ENCODE measurements at regions not wholly inside any gene's neighbourhood (a gene's known extent, or its start where the extent isn't known, plus 50 kb on each side); places are given as distances from the start of the nearest gene placed in this dataset.

DNA sequence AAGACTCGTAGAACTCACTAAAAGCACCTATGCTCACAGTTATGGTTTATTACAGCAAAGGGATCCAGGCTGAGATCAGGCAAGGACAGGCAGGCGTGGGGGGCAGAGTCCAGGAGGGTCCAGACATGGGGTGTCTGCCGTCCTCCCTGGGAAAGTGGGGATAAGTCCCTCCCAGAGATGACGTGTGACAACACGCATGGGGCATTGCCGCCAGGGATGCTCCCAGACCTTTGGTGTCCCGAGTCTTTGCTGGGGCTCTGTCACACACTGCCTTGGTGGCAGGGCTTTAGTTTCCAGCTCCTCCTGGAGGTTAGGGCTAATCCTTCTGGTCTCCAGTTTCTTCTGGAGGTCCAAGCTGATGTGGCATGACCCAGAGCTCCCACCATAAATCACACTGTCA lies 226.7 kb downstream of the CTTN start:
- no peaks in the 10 kb centered on the region for H3K36me3 ChIP-seq (ENCODE audit: control insufficient read depth in 4 of 4, insufficient read depth in 3 of 4, low read depth in 1 of 4, low read length in 3 of 4)
- H3K4me3 ChIP-seq (ENCODE audit: low read depth in 1 of 3, low read length in 3 of 3) = no peak overlapping the region
- WGBS = 93% methylated on average over 7 of the region's 7 CpGs
- peaks cover 0 to 2% (median 0%) of the 10 kb centered on the region in 4 donors for H3K9me3 ChIP-seq (ENCODE audit: control insufficient read depth in 4 of 4, low read length in 3 of 4)
- no peak for DNase-seq (ENCODE audit: low spot score)
- no peaks in the 10 kb centered on the region for H3K27me3 ChIP-seq (ENCODE audit: control insufficient read depth in 4 of 4, insufficient read depth in 4 of 4, low read length in 3 of 4)
- H3K27ac ChIP-seq (ENCODE audit: low read depth in 1 of 2, low read length in 2 of 2) = no peak overlapping the region
- H3K4me1 ChIP-seq (ENCODE audit: control insufficient read depth in 4 of 4, insufficient read depth in 4 of 4, low read length in 3 of 4) = peaks cover 0 to 4% (median 3%) of the 10 kb centered on the region in 4 donors
- H3K9ac ChIP-seq (ENCODE audit: low read depth in 1 of 2, low read length in 2 of 2) = no peak overlapping the region
- TF ChIP-seq YY1 (IDR thresholded peaks at IDR 0.05) = no peak
- no peak for TF ChIP-seq SP1 (IDR thresholded peaks at IDR 0.05)
- TF ChIP-seq RXRA (IDR thresholded peaks at IDR 0.05) = no peak

DNA sequence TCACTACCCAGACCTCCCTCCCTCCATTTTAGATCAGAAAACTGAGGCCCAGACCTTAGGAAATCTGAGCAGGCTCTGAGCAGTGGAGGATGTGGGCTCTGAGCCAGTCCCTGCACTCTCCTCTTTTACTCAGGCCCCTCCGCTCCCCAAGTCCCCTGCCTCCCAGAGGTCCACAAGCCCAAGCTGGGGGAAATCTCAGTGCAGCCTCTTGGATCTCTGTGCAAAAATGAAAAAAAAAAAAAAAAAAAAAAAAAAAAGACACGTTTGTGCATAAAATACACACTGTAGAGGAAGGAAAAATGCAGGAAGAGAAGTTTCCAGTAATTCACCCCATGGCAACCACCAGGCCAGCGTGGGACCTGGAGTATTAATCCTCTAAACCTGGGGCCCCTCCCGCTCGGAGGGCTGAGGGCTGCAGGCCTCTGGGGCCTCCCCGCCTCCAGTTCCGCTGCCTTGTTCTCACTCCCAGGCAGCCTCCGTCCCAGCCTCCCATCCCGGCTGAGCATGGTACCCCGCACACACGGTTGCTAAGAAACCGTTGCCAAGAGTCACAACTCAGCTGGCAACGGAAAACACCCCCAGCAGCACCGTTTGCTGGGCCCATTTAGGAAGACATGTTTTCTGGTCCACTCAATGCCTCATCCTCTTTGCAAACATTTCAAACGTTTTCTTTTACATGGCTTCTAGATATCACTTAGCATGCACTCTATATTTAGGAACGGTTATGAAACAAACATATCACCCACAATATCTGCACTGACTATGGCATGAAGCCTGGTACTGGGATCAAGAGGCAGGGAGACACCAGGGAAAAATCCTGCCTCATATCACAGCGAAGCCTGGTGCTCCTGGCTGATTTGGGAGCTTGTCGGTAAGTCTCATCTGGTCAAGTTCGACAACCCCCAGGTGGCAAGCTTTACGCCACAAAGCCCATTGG lies 227.5 kb downstream of the CTTN start:
- H3K27me3 ChIP-seq (ENCODE audit: control insufficient read depth in 4 of 4, insufficient read depth in 4 of 4, low read length in 3 of 4) = no peaks in the 10 kb centered on the region
- 89% methylated on average over 20 of the region's 20 CpGs for WGBS
- peaks cover 0 to 1% (median 0%) of the 10 kb centered on the region in 4 donors for H3K9me3 ChIP-seq (ENCODE audit: control insufficient read depth in 4 of 4, low read length in 3 of 4)
- no peak for DNase-seq (ENCODE audit: low spot score)
- H3K36me3 ChIP-seq (ENCODE audit: control insufficient read depth in 4 of 4, insufficient read depth in 3 of 4, low read depth in 1 of 4, low read length in 3 of 4) = no peaks in the 10 kb centered on the region
- peaks cover 0 to 4% (median 3%) of the 10 kb centered on the region in 4 donors for H3K4me1 ChIP-seq (ENCODE audit: control insufficient read depth in 4 of 4, insufficient read depth in 4 of 4, low read length in 3 of 4)
- no peak overlapping the region for H3K9ac ChIP-seq (ENCODE audit: low read depth in 1 of 2, low read length in 2 of 2)
- H3K4me3 ChIP-seq (ENCODE audit: low read depth in 1 of 3, low read length in 3 of 3) = no peak overlapping the region
- TF ChIP-seq HNF4A (conservative IDR thresholded peaks at IDR 0.05) (no peak), FOXA2 (IDR thresholded peaks at IDR 0.05) (no peak), ATF3 (IDR thresholded peaks at IDR 0.05) (no peak), GABPA (IDR thresholded peaks at IDR 0.05 in 1 of 2, conservative IDR thresholded peaks at IDR 0.05 in 1 of 2) (no peak), HNF4G (IDR thresholded peaks at IDR 0.05) (no peak)
- TF ChIP-seq, protein P1, sequence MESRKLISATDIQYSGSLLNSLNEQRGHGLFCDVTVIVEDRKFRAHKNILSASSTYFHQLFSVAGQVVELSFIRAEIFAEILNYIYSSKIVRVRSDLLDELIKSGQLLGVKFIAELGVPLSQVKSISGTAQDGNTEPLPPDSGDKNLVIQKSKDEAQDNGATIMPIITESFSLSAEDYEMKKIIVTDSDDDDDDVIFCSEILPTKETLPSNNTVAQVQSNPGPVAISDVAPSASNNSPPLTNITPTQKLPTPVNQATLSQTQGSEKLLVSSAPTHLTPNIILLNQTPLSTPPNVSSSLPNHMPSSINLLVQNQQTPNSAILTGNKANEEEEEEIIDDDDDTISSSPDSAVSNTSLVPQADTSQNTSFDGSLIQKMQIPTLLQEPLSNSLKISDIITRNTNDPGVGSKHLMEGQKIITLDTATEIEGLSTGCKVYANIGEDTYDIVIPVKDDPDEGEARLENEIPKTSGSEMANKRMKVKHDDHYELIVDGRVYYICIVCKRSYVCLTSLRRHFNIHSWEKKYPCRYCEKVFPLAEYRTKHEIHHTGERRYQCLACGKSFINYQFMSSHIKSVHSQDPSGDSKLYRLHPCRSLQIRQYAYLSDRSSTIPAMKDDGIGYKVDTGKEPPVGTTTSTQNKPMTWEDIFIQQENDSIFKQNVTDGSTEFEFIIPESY (IDR thresholded peaks at IDR 0.05) = no peak
- TF ChIP-seq, protein P2, sequence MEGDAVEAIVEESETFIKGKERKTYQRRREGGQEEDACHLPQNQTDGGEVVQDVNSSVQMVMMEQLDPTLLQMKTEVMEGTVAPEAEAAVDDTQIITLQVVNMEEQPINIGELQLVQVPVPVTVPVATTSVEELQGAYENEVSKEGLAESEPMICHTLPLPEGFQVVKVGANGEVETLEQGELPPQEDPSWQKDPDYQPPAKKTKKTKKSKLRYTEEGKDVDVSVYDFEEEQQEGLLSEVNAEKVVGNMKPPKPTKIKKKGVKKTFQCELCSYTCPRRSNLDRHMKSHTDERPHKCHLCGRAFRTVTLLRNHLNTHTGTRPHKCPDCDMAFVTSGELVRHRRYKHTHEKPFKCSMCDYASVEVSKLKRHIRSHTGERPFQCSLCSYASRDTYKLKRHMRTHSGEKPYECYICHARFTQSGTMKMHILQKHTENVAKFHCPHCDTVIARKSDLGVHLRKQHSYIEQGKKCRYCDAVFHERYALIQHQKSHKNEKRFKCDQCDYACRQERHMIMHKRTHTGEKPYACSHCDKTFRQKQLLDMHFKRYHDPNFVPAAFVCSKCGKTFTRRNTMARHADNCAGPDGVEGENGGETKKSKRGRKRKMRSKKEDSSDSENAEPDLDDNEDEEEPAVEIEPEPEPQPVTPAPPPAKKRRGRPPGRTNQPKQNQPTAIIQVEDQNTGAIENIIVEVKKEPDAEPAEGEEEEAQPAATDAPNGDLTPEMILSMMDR (IDR thresholded peaks at IDR 0.05; ENCODE audit: low read depth, low read length, missing input control) = no peak
- no peak overlapping the region for H3K27ac ChIP-seq (ENCODE audit: low read depth in 1 of 2, low read length in 2 of 2)

DNA sequence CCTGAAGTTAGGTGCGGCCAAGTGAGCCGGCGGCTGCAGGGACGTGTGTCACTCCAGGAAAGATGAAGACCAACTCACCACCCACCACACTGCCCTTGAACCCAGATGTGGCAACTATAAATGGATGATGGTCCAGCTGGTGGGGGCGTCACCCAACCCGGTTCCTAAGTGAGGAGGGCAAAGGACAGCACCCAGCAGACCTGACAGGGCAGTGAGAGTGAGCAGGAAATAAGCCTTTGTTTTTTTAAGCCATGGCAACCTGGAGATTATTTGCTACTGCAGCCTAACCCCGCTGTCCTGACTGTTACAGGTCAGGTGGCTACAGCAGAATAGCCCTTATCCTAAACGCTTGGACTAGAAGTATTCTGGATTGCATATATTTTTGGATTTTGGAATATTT lies 228.9 kb downstream of the CTTN start:
- 64% methylated on average over 8 of the region's 8 CpGs for WGBS

More for the DNA sequence above, 228.9 kb downstream of the CTTN start:
- H3K4me3 ChIP-seq (ENCODE audit: low read depth in 1 of 3, low read length in 3 of 3) = no peak overlapping the region
- H3K27me3 ChIP-seq (ENCODE audit: control insufficient read depth in 4 of 4, insufficient read depth in 4 of 4, low read length in 3 of 4) = no peaks in the 10 kb centered on the region
- no peak for TF ChIP-seq EGR1 (IDR thresholded peaks at IDR 0.05; ENCODE audit: low read depth in 2 of 2)
- TF ChIP-seq, protein P1 (IDR thresholded peaks at IDR 0.05) = no peak
- no peak for TF ChIP-seq SP1 (IDR thresholded peaks at IDR 0.05)
- TF ChIP-seq, protein P3, sequence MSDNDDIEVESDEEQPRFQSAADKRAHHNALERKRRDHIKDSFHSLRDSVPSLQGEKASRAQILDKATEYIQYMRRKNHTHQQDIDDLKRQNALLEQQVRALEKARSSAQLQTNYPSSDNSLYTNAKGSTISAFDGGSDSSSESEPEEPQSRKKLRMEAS (IDR thresholded peaks at IDR 0.05) = no peak
- peak; percentile 49 to 53 for TF ChIP-seq RXRA (IDR thresholded peaks at IDR 0.05)
- peak; percentile 35 to 38 for TF ChIP-seq HNF4A (conservative IDR thresholded peaks at IDR 0.05)
- H3K4me1 ChIP-seq (ENCODE audit: control insufficient read depth in 4 of 4, insufficient read depth in 4 of 4, low read length in 3 of 4) = peaks cover 0 to 4% (median 3%) of the 10 kb centered on the region in 4 donors
- DNase-seq (ENCODE audit: low spot score) = no peak
- H3K36me3 ChIP-seq (ENCODE audit: control insufficient read depth in 4 of 4, insufficient read depth in 3 of 4, low read depth in 1 of 4, low read length in 3 of 4) = no peaks in the 10 kb centered on the region
- no peaks in the 10 kb centered on the region for H3K9me3 ChIP-seq (ENCODE audit: control insufficient read depth in 4 of 4, low read length in 3 of 4)
- H3K9ac ChIP-seq (ENCODE audit: low read depth in 1 of 2, low read length in 2 of 2) = no peak overlapping the region
- H3K27ac ChIP-seq (ENCODE audit: low read depth in 1 of 2, low read length in 2 of 2) = no peak overlapping the region

Data from liver (tissue), 8 donors.